Stimulated activated effector memory CD8-positive, alpha-beta T cell treated with anti-CD3 and anti-CD28 coated beads, Interleukin-12 subunit alpha, Interleukin-12 subunit beta, amount 100 ng/mL, for 72 hours (primary cell): ENCODE measurements at regions not wholly inside any gene's neighbourhood (a gene's known extent, or its start where the extent isn't known, plus 50 kb on each side); places are given as distances from the start of the nearest gene placed in this dataset.
"Not testable (repeated sequence)": the region's sequence is repeated elsewhere in the genome, so short reads cannot be mapped to it uniquely, and the experiment has no call there.

Experiments
- ATAC-seq: fragments of 150-1000 bp; cut with Tn5 transposase; 2 replicates; pipeline ENCODE4 v1.10.0; 2021
- DNase-seq, 2 donors: peaks; one replicate each; pipeline ENCODE4 v3.0.0; 2021 to 2022; ENCODE audit warnings: low spot score in 2 of 2
- H3K27ac Mint-ChIP-seq: one replicate; pipeline ENCODE4 v1.8.0; 2022; ENCODE audit warnings: mild to moderate bottlenecking, mixed read lengths
- H3K36me3 Mint-ChIP-seq: one replicate; pipeline ENCODE4 v1.8.0; 2022; ENCODE audit warnings: mild to moderate bottlenecking, mixed read lengths
- H3K4me1 Mint-ChIP-seq: one replicate; pipeline ENCODE4 v1.8.0; 2022; ENCODE audit warnings: mixed read lengths
- H3K4me3 Mint-ChIP-seq: one replicate; pipeline ENCODE4 v1.8.0; 2022; ENCODE audit warnings: mild to moderate bottlenecking, mixed read lengths
- H3K9me3 Mint-ChIP-seq: one replicate; pipeline ENCODE4 v1.8.0; 2022; ENCODE audit warnings: mixed read lengths

- Mint-ChIP-seq H3K4me3 (no peak overlapping the region), H3K27ac (no peak overlapping the region), H3K36me3 (no peaks in the 10 kb centered on the region), H3K4me1 (no peaks in the 10 kb centered on the region), H3K9me3 (peaks cover 5% of the 10 kb centered on the region)
- ATAC-seq (no peak), DNase-seq (no peak)
Measured at GRCh38 chr1:195721210-195721971, 886.8 kb downstream of the KCNT2 start.

DNA sequence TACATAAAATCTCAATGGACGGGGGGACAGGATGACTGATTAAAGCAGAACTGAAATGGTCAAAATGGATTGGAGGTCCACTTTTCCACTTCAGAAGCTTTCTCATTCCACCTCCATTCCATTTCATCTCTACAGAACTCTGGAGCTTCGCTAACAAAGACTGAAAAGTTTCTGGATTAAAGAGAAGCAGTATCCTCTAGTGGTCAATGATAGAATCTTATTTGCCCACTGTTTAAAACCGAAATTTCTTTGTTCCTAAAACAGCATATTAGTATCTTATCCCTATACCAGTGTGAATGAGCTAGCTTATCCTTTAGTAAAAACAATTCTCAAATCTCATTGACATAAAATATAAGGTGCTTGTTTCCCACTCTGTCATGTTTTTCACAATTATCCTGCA, 890.6 kb downstream of the KCNT2 start:
- Mint-ChIP-seq H3K9me3 (peaks cover 5% of the 10 kb centered on the region), H3K36me3 (no peaks in the 10 kb centered on the region), H3K4me1 (no peaks in the 10 kb centered on the region), H3K4me3 (no peak overlapping the region), H3K27ac (no peak overlapping the region)
- ATAC-seq (no peak), DNase-seq (no peak)

GRCh38 chr1:195715652-195716051, 892.6 kb downstream of the KCNT2 start:
- no peak overlapping the region for H3K27ac Mint-ChIP-seq
- ATAC-seq (no peak), DNase-seq (no peak)
- peaks cover under 1% of the 10 kb centered on the region for H3K9me3 Mint-ChIP-seq
- no peaks in the 10 kb centered on the region for H3K4me1 Mint-ChIP-seq
- no peak overlapping the region for H3K4me3 Mint-ChIP-seq
- H3K36me3 Mint-ChIP-seq: no peaks in the 10 kb centered on the region

DNA sequence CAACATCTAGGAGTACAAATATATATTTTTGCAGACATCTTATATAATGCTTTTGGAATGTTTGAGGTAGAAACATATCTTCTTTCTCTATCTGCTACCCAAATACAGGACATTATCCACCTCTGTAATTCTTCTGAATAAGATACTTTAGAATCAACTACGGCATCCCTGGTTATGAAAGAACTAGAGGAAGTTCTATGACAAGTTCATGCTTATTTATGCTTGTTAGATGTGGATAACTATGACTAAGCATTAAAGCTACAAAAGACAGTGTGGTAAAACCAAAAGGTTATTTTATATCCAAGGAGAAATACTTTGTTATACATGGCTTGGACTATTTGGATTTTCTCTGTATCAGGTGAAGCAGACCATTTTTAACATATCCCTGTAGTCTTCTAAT, 894.0 kb downstream of the KCNT2 start:
- Mint-ChIP-seq H3K9me3 (no peaks in the 10 kb centered on the region), H3K27ac (no peak overlapping the region), H3K4me3 (no peak overlapping the region)

GRCh38 chr1:195709821-195710220, 898.4 kb downstream of the KCNT2 start:
- Mint-ChIP-seq H3K9me3 (no peaks in the 10 kb centered on the region), H3K4me3 (no peak overlapping the region)
- ATAC-seq: no peak

More for the DNA sequence above, 894.0 kb downstream of the KCNT2 start:
- Mint-ChIP-seq H3K4me1 (no peaks in the 10 kb centered on the region), H3K36me3 (no peaks in the 10 kb centered on the region)
- DNase-seq: no peak
- ATAC-seq: no peak

DNA sequence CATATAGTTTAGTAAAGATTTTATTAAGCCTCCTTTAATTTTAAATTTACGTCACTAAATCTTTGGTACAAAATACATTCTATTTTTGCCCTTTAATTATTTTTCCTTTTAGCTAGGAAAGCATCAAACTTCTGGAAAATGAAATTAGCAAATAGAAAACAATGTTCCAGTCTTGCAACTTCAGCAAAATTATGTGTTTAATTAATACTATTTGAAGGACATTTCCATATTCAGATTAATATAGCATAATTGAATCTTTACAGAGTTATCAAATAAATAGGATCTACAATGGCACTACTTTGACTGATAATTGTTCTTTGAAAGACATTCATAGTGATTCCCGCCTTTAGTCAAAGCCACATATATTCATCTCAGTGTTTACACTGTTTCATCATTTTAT, 904.2 kb downstream of the KCNT2 start:
- Mint-ChIP-seq H3K27ac (no peak overlapping the region), H3K9me3 (no peaks in the 10 kb centered on the region), H3K4me1 (no peaks in the 10 kb centered on the region), H3K36me3 (no peaks in the 10 kb centered on the region), H3K4me3 (no peak overlapping the region)
- DNase-seq (no peak), ATAC-seq (no peak)

More at GRCh38 chr1:195709821-195710220, 898.4 kb downstream of the KCNT2 start:
- H3K4me1 Mint-ChIP-seq: no peaks in the 10 kb centered on the region
- H3K27ac Mint-ChIP-seq: no peak overlapping the region
- DNase-seq: no peak
- H3K36me3 Mint-ChIP-seq: no peaks in the 10 kb centered on the region

- H3K27ac Mint-ChIP-seq: no peak overlapping the region
- H3K4me1 Mint-ChIP-seq: no peaks in the 10 kb centered on the region
- DNase-seq (no peak), ATAC-seq (no peak)
- H3K36me3 Mint-ChIP-seq: no peaks in the 10 kb centered on the region
- H3K4me3 Mint-ChIP-seq: no peak overlapping the region
- no peaks in the 10 kb centered on the region for H3K9me3 Mint-ChIP-seq
Measured at GRCh38 chr1:195701149-195701548, 907.1 kb downstream of the KCNT2 start.

- Mint-ChIP-seq H3K4me1 (no peaks in the 10 kb centered on the region), H3K27ac (no peak overlapping the region), H3K36me3 (no peaks in the 10 kb centered on the region), H3K9me3 (no peaks in the 10 kb centered on the region), H3K4me3 (no peak overlapping the region)
- DNase-seq: no peak
- ATAC-seq: no peak
Measured at GRCh38 chr1:195697130-195697529, 911.1 kb downstream of the KCNT2 start.

DNA sequence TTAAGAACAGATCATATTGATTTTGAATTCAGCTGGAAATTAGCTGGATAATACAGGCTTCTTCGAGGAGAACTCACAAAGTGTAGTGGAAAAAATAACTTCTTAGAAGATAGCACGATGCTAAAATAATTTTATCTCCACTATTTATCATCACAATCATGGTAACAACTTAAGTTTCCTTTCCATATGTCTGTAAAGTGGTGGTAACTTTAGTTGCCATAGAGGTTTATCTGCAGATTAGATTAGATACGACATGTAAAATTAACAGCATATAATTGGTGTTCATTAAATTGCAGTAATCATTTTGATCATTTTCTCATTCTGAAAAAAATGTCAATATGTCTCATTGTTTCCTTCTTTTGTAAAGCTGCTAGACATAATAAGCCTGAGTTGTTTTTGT, 921.5 kb downstream of the KCNT2 start:
- Mint-ChIP-seq H3K27ac (no peak overlapping the region), H3K36me3 (no peaks in the 10 kb centered on the region), H3K4me1 (no peaks in the 10 kb centered on the region), H3K4me3 (no peak overlapping the region), H3K9me3 (no peaks in the 10 kb centered on the region)
- ATAC-seq: no peak
- no peak for DNase-seq

- no peak overlapping the region for H3K4me3 Mint-ChIP-seq
- H3K4me1 Mint-ChIP-seq: no peaks in the 10 kb centered on the region
- peaks cover 7% of the 10 kb centered on the region for H3K9me3 Mint-ChIP-seq
- no peaks in the 10 kb centered on the region for H3K36me3 Mint-ChIP-seq
- DNase-seq (no peak), ATAC-seq (no peak)
- no peak overlapping the region for H3K27ac Mint-ChIP-seq
Measured at GRCh38 chr1:195664628-195665027, 943.6 kb downstream of the KCNT2 start.

GRCh38 chr1:195663549-195664280, 944.5 kb downstream of the KCNT2 start:
- ATAC-seq (no peak), DNase-seq (no peak)
- H3K27ac Mint-ChIP-seq: no peak overlapping the region
- no peak overlapping the region for H3K4me3 Mint-ChIP-seq
- no peaks in the 10 kb centered on the region for H3K36me3 Mint-ChIP-seq
- H3K4me1 Mint-ChIP-seq: no peaks in the 10 kb centered on the region
- peaks cover 7% of the 10 kb centered on the region for H3K9me3 Mint-ChIP-seq

GRCh38 chr1:195656780-195657179, 951.5 kb downstream of the KCNT2 start:
- Mint-ChIP-seq H3K4me1 (no peaks in the 10 kb centered on the region), H3K36me3 (no peaks in the 10 kb centered on the region), H3K4me3 (no peak overlapping the region), H3K9me3 (peaks cover 2% of the 10 kb centered on the region), H3K27ac (no peak overlapping the region)
- DNase-seq (no peak), ATAC-seq (no peak)

DNA sequence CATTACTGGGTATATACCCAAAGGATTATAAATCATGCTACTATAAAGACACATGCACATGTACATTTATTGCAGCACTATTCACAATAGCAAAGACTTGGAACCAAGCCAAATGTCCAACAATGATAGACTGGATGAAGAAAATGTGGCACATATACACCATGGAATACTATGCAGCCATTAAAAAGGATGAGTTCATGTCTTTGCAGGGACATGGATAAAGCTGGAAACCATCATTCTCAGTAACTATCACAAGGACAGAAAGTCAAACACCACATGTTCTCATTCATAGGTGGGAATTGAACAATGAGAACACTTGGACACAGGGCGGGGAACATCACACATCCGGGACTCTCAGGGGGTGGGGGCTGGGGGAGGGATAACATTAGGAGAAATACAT, 959.4 kb downstream of the KCNT2 start:
- not testable (repeated sequence) for H3K9me3 Mint-ChIP-seq, H3K27ac Mint-ChIP-seq, ATAC-seq, H3K4me1 Mint-ChIP-seq, H3K4me3 Mint-ChIP-seq, DNase-seq, H3K36me3 Mint-ChIP-seq

DNA sequence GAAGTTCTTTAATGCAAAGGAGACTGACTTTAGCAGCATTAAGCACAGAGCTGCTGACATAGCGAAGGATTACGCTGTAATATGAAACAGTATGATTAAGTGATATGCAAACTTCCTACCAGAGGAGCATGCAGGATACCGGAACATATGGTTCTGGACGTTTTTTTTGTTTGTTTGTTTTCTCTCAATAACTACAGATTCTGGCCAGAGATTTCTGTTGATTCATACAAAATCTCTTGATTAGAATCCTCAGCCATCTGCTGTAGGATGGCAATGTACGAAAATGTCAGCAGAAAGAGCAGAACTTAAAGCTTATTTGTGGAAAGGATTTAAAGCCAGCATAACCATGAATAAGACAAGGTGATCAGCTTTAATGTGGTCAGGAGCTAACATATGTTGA, 970.7 kb downstream of the KCNT2 start:
- H3K36me3 Mint-ChIP-seq: no peaks in the 10 kb centered on the region
- DNase-seq (no peak), ATAC-seq (no peak)
- no peaks in the 10 kb centered on the region for H3K9me3 Mint-ChIP-seq
- no peaks in the 10 kb centered on the region for H3K4me1 Mint-ChIP-seq
- H3K27ac Mint-ChIP-seq: no peak overlapping the region
- H3K4me3 Mint-ChIP-seq: no peak overlapping the region

DNA sequence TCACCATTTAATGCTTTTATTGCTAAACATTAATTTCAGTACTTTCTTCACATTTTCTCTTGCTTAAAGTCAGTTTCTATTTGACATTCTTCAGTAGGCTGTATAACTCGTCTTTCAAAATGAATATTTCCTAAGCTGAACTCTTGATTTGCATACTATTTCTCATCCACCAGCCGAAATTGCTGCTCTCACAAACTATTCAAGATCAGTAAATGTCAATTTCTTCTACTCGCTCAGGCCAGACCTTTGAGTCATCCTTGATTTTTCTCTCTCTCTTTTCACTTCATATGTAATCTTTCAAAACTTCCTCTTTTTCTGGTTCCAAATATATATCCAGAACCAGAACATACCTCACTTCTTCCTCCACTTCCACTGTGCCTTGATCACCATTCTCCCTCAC, 990.0 kb downstream of the KCNT2 start:
- no peak overlapping the region for H3K4me3 Mint-ChIP-seq

DNA sequence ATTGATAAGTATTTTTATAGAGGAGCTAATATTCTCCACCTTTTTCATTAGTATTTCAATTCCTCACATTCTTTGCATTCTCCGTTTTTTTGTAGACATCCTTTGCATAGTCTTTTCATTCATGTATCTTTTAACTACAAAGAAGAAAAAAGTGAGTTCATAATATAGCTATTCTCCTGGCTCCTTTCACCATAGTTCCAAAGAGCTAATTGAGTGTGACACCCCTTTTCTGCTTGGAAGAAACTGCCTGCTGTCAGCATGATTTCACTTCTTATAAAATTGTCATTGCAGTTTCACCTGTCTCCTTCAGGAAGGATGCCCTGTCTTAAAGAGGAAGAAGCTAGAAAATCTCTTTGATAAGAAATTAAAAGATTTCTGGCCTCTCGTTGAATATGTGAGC, 991.1 kb downstream of the KCNT2 start:
- Mint-ChIP-seq H3K27ac (no peak overlapping the region), H3K9me3 (peaks cover 4% of the 10 kb centered on the region), H3K4me1 (no peaks in the 10 kb centered on the region), H3K36me3 (no peaks in the 10 kb centered on the region), H3K4me3 (no peak overlapping the region)
- DNase-seq (no peak), ATAC-seq (no peak)

More for the DNA sequence above, 990.0 kb downstream of the KCNT2 start:
- H3K4me1 Mint-ChIP-seq: no peaks in the 10 kb centered on the region
- no peak for ATAC-seq
- H3K27ac Mint-ChIP-seq: no peak overlapping the region
- no peaks in the 10 kb centered on the region for H3K36me3 Mint-ChIP-seq
- peaks cover 2% of the 10 kb centered on the region for H3K9me3 Mint-ChIP-seq
- no peak for DNase-seq
